ENCODE measurements at regions not wholly inside any gene's neighbourhood (a gene's known extent, or its start where the extent isn't known, plus 50 kb on each side); places are given as distances from the start of the nearest gene placed in this dataset.

- H2BK20ac ChIP-seq (ENCODE audit: low read length), result no peak overlapping the region
- H3K79me2 ChIP-seq (ENCODE audit: control insufficient read depth in 1 of 2, insufficient read depth in 2 of 2, low read length in 2 of 2), result no peaks in the 10 kb centered on the region
- FAIRE-seq (no peak), DNase-seq (ENCODE audit: low read depth in 1 of 2, low spot score in 2 of 2) (no peak)
- no peak overlapping the region for H3K9ac ChIP-seq (replicated peaks in 1 of 4; ENCODE audit: extremely low read depth in 1 of 4, low read depth in 3 of 4, low read length in 3 of 4)
- H2BK15ac ChIP-seq (ENCODE audit: low read length), result no peak overlapping the region
- CTCF ChIA-PET (ENCODE audit: partially characterized antibody), result interaction anchor here (0.6 kb wide), 1 partner anchor 435 kb away, joined by 3 read pairs; no protein-coding TSS in a partner anchor
- no peak overlapping the region for H3K23ac ChIP-seq (ENCODE audit: insufficient read length)
- H3K4me3 ChIP-seq (ENCODE audit: extremely low read depth in 1 of 4, insufficient read depth in 2 of 4, low read depth in 3 of 4, low read length in 4 of 4), result no peak overlapping the region
- H4K5ac ChIP-seq (ENCODE audit: insufficient read length, low read depth, low read length), result no peak overlapping the region
- H3K23me2 ChIP-seq (ENCODE audit: low read depth, low read length), result no peaks in the 10 kb centered on the region
- H4K8ac ChIP-seq (ENCODE audit: extremely low read depth, insufficient read depth, low read length), result no peak overlapping the region
- no peak overlapping the region for H3K27ac ChIP-seq (ENCODE audit: low read depth, low read length)
- no peak overlapping the region for H3K56ac ChIP-seq (replicated peaks; ENCODE audit: insufficient read length, low read depth, low read length)
- no peak overlapping the region for H2BK5ac ChIP-seq (ENCODE audit: low read depth, low read length)
- H2AK5ac ChIP-seq (ENCODE audit: low read depth, low read length), result no peak overlapping the region
- no peak overlapping the region for H3K4me2 ChIP-seq (ENCODE audit: insufficient read depth in 1 of 2, low read depth in 2 of 2, low read length in 2 of 2)
- no peak overlapping the region for H4K91ac ChIP-seq (replicated peaks; ENCODE audit: insufficient read length, low read length)
- H3K27me3 ChIP-seq (replicated peaks in 1 of 4; ENCODE audit: control insufficient read depth in 3 of 4, extremely low read depth in 1 of 4, insufficient read depth in 3 of 4, low read length in 3 of 4), result no peaks in the 10 kb centered on the region
- WGBS, 2 experiments (ENCODE audit: extremely low coverage in 1 of 2, insufficient coverage in 1 of 2, insufficient read length in 1 of 2, insufficient replicate concordance in 2 of 2, low coverage in 1 of 2, low lambda C conversion rate in 2 of 2, missing lambda C conversion rate in 1 of 2), result 51% methylated on average over 4 of the region's 7 CpGs; no CpG with 5 or more reads in 1 of the 2 experiments
- H4K20me1 ChIP-seq (replicated peaks in 1 of 2; ENCODE audit: control insufficient read depth in 1 of 2, insufficient read depth in 2 of 2, low read length in 2 of 2), result no peaks in the 10 kb centered on the region
- H2BK12ac ChIP-seq (ENCODE audit: low read depth, low read length), result no peak overlapping the region
- H3K4ac ChIP-seq (replicated peaks; ENCODE audit: insufficient read length, low read depth, low read length), result no peak overlapping the region
- H2BK120ac ChIP-seq (replicated peaks; ENCODE audit: low read depth, low read length), result no peak overlapping the region
- no peak overlapping the region for H3K14ac ChIP-seq (ENCODE audit: insufficient read length)
- H3K4me1 ChIP-seq (replicated peaks in 1 of 4; ENCODE audit: control insufficient read depth in 3 of 4, insufficient read depth in 4 of 4, low read length in 3 of 4), result peaks cover 0 to 5% (median 0%) of the 10 kb centered on the region in 4 experiments; a peak in 1 of 7 replicates
- H2AFZ ChIP-seq (ENCODE audit: low read length), result no peak overlapping the region
- H3K36me3 ChIP-seq (ENCODE audit: control insufficient read depth in 2 of 4, insufficient read depth in 4 of 4, low read length in 3 of 4), result no peaks in the 10 kb centered on the region
- H3K79me1 ChIP-seq (ENCODE audit: low read depth, low read length), result no peaks in the 10 kb centered on the region
- POLR2A ChIA-PET (ENCODE audit: partially characterized antibody), result no interaction called here
- H3K18ac ChIP-seq (ENCODE audit: extremely low read depth, low read length), result no peak overlapping the region
- no peaks in the 10 kb centered on the region for H3K9me3 ChIP-seq (ENCODE audit: insufficient read depth in 2 of 2, low read depth in 1 of 2, low read length in 1 of 2)
- TF ChIP-seq KDM5A (IDR thresholded peaks at IDR 0.05; ENCODE audit: low read length) (no peak), CHD1 (IDR thresholded peaks at IDR 0.05; ENCODE audit: low read depth, low read length) (no peak), SUZ12 (IDR thresholded peaks at IDR 0.05; ENCODE audit: low read length) (no peak), CTBP2 (IDR thresholded peaks at IDR 0.05; ENCODE audit: borderline replicate concordance, insufficient read depth, insufficient read length, low read length) (no peak), USF2 (IDR thresholded peaks at IDR 0.05; ENCODE audit: low read length) (no peak), RBBP5 (IDR thresholded peaks at IDR 0.05; ENCODE audit: borderline replicate concordance, low read depth, low read length) (no peak), KDM4A (IDR thresholded peaks at IDR 0.05; ENCODE audit: low read depth, low read length, severe bottlenecking) (no peak), GTF2F1 (IDR thresholded peaks at IDR 0.05; ENCODE audit: borderline replicate concordance, low read depth, low read length) (no peak), SIX5 (IDR thresholded peaks at IDR 0.05; ENCODE audit: low read depth, low read length) (no peak), BACH1 (IDR thresholded peaks at IDR 0.05; ENCODE audit: low read length) (no peak), JUN (IDR thresholded peaks at IDR 0.05; ENCODE audit: low read depth, low read length) (no peak), SIN3A (conservative IDR thresholded peaks at IDR 0.05 in 1 of 2, IDR thresholded peaks at IDR 0.05 in 1 of 2; ENCODE audit: low read depth in 1 of 2, low read length in 2 of 2) (no peak)
Measured at GRCh38 chrX:124665621-124666400, 319.4 kb downstream of the SH2D1A start.

Measured in H1 (cell line).